PC-3 (cell line): ENCODE measurements at regions not wholly inside any gene's neighbourhood (a gene's known extent, or its start where the extent isn't known, plus 50 kb on each side); places are given as distances from the start of the nearest gene placed in this dataset.

Experiments used
- EZH2 ChIP-seq: fragments of 300-600 bp; sonication (generic); IDR thresholded peaks from one replicate; pipeline ENCODE4 v1.6.1; 2017; ENCODE audit warnings: antibody characterized with exemption, mild to moderate bottlenecking, low read length; ENCODE audit not compliant: unreplicated experiment
- TF ChIP-seq, protein P1 (sequence below): fragments of 300-600 bp; sonication (generic); conservative IDR thresholded peaks from 2 replicates; pipeline ENCODE4 v1.5.1; 2017; ENCODE audit warnings: antibody characterized with exemption, low read depth, mild to moderate bottlenecking, low read length

DNA sequence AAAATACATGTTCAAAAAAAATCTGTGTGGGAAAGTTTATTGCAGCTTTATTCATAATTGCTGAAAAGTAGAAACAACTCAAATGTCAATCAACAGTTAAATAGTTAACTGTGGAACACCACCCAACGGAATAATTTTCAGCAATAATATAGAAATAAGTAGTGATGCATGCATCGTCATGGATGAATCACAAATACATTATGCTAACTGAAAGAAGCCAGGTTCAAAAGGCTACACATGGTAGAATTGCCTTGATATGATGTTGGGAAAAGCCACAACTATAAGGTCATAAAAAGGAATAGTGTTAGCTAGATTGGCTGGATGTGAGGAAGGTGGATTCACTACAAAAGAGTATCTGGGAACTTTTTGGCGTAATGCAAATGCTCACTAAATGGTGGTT is 82.0 kb downstream of the GMNC start:
- TF ChIP-seq, protein P1, sequence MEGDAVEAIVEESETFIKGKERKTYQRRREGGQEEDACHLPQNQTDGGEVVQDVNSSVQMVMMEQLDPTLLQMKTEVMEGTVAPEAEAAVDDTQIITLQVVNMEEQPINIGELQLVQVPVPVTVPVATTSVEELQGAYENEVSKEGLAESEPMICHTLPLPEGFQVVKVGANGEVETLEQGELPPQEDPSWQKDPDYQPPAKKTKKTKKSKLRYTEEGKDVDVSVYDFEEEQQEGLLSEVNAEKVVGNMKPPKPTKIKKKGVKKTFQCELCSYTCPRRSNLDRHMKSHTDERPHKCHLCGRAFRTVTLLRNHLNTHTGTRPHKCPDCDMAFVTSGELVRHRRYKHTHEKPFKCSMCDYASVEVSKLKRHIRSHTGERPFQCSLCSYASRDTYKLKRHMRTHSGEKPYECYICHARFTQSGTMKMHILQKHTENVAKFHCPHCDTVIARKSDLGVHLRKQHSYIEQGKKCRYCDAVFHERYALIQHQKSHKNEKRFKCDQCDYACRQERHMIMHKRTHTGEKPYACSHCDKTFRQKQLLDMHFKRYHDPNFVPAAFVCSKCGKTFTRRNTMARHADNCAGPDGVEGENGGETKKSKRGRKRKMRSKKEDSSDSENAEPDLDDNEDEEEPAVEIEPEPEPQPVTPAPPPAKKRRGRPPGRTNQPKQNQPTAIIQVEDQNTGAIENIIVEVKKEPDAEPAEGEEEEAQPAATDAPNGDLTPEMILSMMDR = no peak
- TF ChIP-seq EZH2 = no peak
